GM18909 (cell line): ENCODE measurements at regions not wholly inside any gene's neighbourhood (a gene's known extent, or its start where the extent isn't known, plus 50 kb on each side); places are given as distances from the start of the nearest gene placed in this dataset.
"Not testable (repeated sequence)": the region's sequence is repeated elsewhere in the genome, so short reads cannot be mapped to it uniquely, and the experiment has no call there.

Experiments used
- ATAC-seq: cut with Tn5 transposase; IDR thresholded peaks from one replicate; pipeline ENCODE4 v1.9.1; 2021; ENCODE audit warnings: mild to moderate bottlenecking; ENCODE audit not compliant: unreplicated experiment, poor library complexity

DNA sequence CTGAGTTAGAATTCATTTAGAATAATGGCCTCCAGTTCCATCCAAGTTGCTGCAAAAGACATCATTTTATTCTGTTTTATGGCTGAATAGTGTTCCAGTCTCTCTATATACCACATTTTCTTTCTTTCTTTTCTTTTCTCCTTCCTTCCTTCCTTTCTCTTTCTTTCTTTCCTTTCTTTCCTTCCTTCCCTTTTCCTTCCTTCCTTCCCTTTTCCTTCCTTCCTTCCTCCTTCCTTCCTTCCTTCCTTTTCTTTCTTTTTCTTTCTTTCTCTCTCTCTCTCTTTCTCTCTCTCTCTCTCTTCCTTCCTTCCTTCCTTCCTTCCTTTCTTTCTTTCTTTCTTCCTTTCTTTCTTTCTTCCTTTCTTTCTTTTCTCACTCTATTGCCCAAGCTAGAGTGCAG lies 330.2 kb downstream of the TSN start:
- not testable (repeated sequence) for ATAC-seq

DNA sequence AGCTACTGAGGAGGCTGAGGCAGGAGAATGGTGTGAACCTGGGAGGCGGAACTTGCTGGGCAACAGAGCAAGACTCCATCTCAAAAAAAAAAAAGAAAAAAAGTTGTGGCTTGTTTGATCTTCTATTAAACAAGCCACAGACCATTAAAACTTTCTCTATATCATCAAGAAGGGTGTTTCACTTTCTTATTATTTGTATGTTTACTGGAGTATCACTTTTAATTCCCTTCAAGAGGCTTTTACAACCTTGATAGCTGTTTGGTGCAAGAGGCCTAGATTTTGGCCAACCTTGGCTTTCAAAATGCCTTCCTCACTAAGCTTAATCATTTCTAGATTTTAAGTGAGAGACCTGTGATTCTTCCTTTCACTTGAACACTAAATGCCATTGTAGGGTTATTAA lies 339.1 kb downstream of the TSN start:
- no peak for ATAC-seq

DNA sequence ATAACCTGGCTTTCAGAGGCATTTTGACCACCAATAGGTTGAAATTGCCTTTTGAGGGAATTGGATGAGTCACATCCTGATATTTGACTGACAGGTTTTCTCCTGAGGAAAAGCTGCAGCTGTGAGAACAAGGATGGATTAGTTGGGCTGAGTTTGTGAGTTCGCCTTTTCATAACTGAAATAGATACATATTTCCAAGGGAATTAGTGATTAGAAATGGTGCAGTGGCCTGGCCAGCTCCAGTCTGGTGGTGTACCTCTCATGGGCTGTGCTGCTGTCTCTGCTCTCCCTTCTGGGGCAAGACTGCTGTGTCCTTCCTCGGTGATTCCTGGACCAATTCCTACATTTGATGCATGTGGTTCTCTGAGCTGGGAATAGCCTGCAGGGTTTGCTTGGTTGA lies 341.3 kb downstream of the TSN start:
- no peak for ATAC-seq

DNA sequence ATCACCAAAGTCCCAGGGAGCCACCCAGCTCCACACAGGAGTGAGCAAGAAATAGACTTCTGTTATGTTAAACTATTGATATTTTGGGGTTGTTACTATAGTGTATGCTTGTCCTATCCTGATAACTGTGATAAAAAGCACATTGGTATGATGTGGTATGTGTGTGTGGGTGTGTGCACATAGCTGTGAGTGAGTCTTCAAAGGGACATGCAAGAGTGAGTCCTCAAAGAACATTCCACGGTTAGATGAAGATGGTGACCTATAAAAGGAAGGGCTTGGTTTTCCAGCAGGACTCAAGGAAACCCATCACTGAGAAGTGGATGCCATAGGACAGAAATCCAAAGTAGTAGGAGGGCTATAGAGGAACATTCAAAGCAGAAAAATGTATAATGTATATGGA lies 342.9 kb downstream of the TSN start:
- ATAC-seq = no peak

DNA sequence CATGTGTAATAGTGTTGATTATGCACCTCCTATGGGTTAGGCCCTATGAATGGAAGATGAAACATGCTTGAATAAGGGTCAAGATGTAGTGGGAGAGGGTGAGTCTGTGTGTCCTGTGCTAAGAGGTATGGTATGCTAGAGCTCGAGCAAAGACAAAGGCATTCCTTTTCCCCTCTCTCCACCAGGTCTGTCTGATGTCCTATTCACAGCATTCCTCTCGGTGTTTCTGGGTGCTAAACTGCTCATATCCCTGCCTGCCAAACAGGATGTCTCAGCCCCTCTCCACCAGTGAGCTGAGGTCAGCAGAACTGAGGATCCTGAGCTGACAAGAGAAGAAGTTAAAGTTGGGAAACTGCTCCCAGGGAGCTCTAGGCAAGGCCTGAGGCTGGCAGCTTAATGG lies 344.9 kb downstream of the TSN start:
- ATAC-seq = no peak

DNA sequence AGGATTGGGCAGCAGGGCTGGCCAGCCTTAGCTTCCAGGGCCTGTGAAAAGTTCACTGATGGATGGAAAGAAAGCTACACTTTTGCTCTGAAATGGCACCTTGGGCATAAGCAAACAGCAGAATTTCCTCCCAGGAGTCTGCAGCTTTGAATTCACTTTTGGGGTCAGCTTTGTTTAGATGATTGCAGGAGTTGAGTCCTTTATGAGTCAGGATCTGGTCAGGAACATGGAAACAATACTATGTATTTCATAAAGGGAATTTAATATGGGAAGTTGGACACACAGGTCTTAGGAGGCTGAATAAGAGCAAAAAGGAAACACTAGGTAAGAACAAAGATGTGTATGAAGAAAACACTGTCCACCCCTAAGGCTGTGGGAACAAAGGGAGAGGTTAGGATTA lies 345.3 kb downstream of the TSN start:
- no peak for ATAC-seq

DNA sequence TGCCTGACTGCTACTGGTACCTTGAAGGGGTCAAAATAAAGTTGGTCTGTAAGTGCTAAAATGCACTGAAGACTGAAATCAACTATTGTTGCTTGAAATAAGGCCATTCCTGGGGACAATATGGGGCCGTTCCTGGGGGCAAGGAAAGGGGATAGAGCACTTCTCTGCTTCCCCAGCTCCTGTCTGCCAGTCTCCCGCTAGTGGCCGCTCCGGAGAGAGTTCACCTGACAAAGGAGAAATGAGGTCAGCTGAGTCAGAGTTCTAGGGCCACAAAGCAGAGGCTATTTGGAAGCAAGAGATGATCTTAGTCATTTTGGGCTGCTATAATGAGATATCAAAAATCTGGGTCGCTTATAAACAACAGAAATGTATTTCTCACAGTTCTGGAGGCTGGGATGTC lies 345.9 kb downstream of the TSN start:
- ATAC-seq = no peak

DNA sequence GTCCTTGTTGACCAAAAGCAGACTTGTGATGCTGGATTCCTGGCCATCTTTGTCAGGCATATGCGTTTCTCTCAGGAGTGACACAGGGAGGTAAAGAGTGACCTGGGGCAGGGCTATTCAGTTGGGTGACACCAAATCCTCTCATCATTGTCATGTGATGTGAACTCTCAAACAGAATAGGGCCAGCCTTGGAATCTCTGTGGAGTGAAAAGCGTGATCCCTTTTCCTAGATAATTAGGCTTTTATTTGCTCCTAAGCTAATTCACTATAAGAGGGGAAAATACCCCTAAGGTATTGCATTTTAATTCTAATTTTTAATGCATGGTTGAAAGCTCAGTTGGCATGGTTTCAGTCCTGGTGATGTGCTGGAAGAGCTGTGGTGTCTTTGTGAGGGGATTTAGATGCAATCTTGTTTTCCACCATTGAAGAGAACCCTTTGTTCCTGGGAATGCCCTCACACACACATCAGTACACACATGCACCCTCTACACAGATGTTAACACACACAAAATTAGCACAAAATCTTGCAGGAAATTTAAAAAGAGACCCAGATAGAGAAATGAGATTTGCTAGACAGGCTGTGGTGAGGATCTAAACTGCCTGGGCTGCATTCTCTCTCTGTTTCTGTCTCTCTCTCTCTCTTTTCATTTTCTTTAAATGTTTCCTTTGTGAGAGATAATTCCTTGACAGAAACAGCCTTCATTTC lies 349.9 kb downstream of the TSN start:
- ATAC-seq = no peak

DNA sequence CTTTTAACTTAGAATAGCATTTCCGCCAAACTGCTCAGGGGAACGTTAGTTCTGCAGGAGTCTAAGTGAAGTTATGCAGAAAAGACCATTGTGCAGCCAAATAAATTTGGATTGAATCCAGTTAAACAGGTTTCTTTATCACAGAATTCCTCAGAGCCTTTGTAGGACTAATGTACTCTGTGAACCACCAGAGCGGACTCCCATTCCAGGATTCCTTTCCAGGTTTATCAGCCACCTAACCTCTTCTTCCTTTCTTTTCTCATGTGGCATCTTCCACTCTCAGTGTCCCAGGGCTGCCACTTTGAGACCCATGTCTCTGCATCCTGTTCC lies 350.4 kb downstream of the TSN start:
- no peak for ATAC-seq

DNA sequence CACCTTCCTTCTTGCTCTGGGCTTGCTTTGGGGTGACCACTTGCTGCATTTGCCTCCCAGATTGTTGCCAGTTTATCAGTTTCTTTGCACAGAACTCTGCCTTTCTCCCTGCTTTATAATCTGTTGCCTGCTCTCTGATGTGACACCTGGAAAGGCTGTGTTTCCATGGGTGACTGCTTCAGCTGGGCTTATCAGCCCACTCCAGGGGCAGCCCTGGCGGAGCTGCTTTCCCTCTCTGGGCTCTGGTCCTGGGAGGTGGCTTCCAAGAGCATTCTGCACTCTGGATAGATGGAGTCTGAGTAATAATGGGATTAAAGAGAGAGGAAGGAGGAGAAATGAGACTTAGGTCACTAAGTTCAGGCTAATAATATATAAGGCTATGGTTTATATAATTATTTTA lies 352.7 kb downstream of the TSN start:
- ATAC-seq = no peak

DNA sequence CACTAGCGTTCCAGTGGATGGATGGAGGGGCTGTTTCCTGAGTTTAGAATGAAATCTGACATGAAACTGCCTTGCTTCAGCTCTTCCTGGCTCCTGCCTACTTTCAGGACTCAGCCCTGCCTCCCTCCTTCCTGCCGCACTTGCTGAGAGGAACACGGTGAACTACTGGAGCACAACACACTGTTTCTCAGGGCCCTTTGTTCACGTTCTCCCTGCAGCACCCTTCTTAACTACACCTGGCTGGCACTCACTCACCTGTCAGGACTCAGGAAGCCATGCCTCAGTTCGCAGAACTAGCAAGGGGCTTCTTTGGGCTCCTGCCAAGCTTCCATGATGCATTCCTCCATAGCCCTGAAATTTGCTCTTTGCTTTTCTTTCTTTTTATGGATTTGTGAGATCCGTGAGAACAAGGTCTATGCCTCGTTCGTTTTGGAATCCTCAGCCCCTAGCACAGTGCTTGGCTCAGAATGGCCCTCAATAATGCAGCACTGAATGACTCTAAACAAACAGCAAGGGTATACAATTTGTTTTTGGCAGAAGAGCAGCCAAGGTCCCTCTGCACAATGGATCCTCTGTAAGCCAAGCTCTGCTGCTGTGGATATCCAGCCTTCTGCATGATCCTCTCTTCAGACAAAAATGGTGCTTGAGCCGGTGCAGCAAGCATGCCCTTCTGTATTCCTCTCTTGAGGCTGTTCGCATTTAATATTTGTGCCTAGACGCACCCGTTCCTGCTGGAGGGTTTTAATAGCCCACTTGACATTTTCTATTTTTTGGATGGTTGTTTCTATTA lies 357.0 kb downstream of the TSN start:
- no peak for ATAC-seq

DNA sequence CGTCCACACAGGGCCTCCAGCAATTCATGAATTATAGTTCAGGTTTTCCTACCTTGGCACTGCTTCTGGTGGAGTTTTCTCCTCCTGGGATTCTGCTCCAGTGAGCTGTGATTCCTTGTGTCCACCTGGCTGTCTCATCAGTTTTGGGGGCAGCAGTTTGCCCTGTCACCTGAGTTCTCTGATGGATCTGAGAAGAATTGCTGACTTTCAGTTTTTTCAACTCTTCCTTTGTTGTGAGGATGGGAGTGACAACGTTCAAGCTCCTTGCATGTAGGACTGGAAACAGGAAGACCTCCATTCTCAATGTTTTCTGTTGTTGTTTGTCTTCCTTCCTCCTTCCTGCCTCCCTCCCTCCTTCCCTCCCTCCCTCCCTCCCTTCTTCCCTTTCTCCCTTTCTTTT lies 359.0 kb downstream of the TSN start:
- ATAC-seq = no peak

DNA sequence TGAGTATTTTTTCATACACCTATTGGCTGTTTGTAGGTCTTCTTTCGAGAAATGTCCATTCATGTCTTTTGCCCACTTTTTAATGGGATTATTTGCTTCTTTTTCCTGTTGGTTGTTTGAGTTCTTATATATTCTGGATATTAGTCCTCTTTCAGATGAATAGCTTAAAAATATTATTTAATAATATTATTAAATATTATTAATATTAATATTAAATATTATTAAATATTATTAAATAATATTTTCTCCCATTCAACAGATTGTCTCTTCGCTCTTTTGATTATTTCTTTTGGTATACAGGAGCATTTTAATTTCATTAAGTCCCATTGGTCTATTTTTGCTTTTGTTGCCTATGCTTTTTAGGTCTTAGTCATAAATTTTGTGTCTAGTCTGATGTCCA lies 361.9 kb downstream of the TSN start:
- ATAC-seq = no peak

DNA sequence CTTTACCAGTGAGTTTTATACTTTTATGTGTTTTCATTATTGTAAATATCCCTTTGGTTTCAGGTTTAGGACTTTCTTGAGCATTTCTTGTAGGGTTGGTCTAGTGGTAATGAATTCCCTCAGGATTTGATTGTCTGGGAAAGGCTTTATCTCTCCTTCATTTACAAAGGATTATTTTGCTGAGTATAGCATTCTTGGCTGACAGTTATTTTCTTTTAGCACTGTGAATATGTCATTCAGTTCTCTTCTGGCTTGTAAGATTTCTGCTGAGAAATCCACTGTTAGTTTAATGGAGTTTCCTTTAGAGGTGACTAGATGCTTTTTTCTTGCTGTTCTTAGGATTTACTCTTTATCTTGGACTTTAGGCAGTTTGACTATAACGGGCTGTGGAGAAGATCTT lies 373.9 kb downstream of the TSN start:
- no peak for ATAC-seq

DNA sequence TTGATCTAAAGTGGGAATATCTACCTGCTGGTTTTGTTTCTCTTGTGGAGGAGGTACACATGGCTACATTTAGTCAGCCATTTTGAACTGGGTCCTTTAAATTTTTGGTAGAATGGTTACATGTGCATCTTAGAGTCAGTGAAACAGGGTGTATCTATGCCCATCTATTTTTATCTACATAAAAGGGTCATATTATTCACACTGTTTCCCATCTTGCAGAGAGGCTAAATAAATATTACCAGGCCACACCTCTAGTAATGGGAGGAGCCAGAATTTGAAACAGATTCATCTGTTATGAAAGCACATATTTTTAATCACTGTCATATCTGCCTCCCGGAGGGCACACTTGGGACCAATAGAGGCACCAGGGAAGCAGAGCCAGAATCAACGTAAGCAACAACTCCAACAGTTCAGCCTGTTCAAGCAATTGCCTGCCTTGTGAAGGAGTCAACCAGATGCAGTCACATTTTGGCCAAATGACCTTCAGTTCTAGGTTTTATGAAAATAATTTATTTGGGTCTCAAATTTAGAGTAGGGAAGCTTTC lies 376.8 kb downstream of the TSN start:
- ATAC-seq = no peak

DNA sequence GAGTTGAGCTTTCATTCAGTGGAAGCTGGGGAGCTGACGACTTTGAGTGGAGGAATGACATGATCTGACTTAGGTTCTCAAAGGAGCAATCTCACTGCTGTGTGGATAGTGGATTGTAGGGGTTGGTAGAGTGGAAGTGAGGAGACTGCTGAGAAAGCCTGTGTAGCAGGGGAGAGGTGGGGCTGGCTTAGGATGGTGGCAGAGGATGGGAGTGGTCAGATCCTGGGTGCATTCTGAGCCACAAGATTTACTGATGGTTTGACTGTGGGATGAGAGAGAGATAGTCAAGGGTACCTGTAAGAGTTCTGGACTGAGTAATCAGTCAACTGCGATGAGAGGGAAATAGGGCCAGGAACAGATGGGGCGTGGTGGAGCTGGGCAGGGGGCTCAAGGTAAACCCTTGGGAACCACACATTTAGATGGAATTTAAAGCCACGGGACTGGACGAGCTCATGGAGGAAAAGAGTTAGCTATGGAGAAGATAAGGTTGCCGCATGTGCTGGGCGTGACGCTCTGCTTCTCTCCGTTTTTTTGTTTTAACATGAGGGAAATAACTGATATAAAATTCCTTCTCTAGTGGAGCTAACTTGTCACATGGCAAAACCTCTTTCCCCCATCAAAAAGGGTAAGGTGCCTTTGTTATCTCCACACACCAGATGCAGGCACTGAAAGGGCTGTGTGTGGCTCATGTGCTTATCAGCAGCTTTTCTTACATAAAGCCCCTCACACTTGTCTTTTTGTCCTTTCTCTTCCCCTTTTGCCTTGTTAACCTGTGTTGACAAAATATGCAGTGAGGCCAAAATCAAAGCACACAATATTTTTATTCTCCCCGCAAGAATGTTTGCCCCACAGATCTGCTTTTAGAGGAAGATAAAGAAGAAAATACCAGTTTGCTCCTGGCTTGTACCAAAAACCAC lies 379.8 kb downstream of the TSN start:
- no peak for ATAC-seq

DNA sequence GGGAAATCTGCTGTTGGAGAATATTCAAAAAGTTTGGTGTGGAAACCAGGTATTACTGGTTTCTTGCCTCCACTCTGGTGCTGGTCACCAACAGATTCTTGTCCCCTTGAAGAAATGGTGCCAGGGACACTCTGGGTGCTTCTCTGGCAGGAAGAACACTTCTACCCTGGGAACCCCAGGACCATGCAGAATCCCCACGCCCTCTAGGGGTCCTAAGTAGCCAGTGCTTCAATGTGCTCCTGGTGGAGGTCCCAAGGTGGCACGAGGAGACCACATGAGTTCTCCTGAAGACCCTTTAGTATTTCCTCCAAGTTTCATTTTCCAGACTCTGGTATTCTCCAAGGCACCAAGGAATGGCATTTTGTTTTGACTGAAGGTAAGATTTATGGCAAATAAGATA lies 380.6 kb downstream of the TSN start:
- peak; percentile 88 for ATAC-seq

DNA sequence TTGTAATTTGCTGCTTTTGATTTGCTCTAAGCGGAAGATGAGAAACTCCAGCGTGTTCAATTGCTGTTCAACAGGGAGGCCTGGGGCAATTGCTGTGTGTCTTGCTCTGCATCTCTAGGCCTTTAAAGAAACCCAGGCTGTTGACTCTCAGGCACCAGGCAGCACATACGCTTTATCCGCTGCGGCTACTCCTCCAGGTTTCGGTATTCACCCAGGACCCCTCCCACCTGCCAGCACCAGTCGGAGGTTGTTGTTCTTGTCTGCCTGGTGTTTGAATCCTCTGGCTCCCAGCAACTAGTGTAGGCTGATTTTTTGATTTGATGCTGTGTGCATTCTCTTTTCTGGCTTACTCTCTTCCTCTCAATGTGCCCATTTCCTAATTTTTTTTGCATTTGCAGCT lies 383.1 kb downstream of the TSN start:
- ATAC-seq = no peak

DNA sequence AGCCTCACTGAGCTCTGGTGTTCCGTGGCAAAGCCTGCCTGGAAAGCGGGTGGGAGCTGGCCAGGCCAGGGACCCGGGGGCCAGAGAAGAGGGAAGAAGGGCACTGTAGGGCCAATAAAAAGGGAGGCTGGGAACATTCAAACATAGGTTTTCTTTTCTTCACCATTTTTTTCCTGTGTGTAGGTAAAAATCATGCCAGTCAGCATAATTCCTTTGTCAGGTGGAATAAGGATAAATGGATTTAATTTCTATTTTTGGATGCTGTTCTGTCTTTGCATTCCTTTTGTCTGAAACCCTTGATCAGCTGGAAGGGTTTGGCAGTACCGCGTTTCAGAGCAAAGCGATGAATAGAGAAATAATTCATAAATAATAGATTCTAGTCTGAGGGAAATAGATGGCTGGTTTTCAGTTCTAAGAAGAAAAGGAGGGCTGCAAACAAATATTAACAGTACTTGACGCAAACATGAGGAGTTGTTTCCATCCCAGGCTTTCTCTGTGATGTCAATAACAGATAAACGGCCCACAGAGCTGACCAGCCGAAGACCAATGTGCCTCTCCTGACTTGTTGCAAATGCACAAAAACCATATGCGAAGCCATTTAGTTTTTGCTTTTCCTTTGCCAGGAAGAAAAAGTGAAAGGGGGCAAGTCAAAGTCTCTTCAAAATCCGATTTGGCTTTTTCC lies 384.4 kb downstream of the TSN start:
- ATAC-seq = no peak

DNA sequence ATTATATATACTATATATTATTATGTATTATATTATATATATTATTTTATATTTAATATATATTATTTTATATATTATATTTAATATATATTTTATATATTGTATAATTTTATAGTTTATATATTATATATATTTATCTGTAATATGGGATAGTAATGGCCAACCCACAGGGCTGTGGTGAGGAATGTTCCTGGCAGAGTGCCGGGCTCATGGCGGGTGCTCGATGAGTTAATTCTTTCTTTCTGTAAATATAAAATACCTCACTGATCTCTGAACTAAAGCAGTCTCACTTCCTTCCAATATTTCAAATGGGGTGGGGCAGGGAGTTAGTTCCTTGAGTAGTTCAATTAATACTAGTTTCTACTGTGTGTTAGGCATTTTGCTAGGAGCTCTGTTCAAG lies 389.4 kb downstream of the TSN start:
- ATAC-seq = no peak
